ENCODE measurements at regions not wholly inside any gene's neighbourhood (a gene's known extent, or its start where the extent isn't known, plus 50 kb on each side); places are given as distances from the start of the nearest gene placed in this dataset.

DNA sequence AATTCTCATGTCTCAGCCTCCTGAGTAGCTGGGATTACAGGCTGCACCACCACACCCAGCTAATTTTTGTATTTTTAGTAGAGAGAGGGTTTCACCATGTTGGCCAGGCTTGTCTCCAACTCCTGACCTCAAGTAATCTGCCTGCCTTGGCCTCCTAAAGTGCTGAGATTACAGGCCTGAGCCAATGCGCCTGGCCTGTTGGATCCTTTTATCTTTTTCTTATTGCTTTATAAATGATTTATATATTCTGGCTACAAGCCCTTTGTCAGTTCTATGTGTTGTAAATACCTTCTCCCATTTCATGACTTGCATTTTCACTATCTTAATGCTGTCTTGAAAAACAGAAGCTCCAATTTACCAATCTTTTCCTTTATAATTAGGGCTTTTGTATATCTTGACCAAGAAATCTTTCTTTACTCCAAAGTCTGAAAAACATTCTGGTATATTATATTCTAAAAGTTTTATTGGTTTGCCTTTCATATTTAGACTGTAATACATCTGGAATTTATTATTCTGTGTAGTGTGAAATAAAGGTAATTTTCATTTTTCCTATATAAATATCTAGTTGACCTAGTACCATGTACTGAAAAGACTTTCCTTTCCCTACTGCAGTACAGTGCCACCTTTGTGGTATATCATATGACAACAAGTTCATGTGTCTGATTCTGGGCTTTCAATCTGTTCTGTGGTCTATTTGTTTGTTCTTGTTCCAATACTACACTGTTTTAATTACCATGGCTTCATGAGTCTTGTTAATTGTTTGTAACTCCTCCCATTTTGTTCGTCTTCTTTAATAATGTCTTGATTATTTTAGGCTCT is 52.9 kb upstream of the RNU6-1 start:
- no peak for DNase-seq (ENCODE audit: low spot score)

DNA sequence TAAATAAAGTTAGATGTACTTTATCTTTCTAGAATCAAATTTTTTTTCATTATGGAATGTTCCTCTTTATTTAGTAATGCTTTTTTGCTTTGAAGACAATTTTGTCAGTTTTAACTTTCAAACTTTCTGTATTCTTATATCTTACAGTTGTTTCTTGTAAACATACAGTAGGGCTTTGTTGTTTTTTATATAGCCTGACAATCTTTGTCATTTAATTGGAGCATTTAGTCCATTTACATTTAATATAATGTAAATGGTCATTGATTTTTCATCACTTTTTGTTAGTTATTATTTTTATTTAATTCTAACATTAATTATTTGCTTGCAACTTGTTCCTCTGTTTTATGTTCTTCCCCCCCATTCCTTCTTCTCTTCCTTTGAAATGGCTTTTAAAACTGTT is 55.4 kb upstream of the RNU6-1 start:
- no peak for DNase-seq (ENCODE audit: low spot score)

DNA sequence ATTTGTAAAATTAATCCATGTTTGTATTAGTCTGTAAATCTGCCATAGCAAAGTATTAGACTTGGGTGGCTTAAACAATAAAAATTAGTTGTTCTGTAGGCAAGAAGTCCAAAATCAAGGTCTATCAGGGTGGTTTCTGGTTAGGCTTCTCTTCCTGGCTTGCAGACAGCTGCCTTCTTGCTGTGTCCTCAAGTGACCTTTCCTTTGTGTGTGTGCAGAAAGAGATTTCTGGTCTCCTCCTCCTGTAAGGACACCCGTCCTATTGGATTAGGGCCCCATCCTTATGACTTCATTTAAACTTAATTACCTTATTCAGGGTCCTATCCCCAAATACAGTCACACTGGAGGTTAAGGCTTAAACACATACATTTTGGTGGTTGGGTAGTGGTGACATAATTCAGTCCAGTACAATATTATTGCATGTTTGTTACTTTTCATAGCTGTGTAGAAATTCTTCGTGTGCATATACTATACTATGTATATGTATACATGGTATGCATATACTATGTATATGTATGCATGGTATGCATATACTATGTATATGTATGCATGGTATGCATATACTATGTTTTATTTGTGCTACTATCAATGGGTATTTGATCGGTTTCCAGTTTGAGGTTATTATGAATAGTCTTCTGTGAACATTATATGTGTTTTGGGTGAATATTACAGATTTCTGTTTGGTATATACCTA is 57.9 kb upstream of the RNU6-1 start:
- no peak for DNase-seq (ENCODE audit: low spot score)

DNA sequence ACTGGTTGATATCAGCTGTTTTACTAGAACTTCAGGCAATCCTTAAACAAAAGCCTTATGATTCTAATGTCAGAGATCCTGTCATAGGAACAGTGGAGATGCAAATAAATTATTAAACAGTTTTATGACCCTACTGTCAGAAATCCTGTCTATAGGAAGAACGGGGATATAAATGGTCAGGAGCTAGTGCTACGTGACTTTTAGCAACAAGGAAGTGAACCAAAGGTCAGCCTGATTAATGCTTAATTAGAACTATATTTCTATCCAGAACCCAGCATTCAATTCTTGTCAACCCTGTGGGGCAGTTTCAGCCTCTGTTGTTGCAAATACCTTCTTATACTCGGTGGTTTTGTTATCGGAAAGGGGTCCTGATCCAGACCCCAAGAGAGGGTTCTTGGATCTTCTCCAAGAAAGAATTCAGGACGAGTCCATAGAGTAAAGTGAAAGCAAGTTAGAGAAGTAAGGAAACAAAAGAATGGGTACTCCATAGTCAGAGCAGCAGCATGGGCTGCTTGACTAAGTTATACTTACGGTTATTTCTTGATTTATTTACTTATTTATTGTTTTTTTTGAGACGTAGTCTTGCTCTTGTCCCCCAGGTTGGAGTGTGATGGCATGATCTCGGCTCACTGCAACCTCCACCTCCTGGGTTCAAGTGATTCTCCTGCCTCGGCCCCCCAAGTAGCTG is 59.9 kb upstream of the RNU6-1 start:
- no peak for DNase-seq (ENCODE audit: low spot score)

DNA sequence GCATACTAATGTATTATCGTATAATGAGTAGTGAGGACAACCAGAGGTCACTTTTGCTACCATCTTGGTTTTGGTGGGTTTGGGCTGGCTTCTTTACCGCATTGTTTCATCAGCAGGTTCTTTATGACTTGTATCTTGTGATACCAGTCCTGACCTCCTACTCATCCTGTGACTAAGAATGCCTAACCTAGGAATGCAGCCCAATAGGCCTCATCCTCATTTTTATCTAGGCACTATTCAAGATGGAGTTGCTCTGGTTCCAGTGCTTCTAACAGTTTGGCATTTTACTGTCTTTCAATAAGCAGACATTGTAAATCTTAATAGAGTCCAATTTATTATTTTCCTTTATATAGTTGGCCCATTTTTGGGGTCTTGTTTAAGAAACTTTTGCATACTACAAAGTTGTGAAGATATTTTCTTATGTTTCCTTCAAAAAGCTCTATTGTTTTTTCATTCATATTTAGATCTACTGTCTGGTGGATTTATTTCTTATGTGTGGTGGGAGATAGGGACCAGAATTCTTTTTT is 60.8 kb upstream of the RNU6-1 start:
- no peak for DNase-seq (ENCODE audit: low spot score)

DNA sequence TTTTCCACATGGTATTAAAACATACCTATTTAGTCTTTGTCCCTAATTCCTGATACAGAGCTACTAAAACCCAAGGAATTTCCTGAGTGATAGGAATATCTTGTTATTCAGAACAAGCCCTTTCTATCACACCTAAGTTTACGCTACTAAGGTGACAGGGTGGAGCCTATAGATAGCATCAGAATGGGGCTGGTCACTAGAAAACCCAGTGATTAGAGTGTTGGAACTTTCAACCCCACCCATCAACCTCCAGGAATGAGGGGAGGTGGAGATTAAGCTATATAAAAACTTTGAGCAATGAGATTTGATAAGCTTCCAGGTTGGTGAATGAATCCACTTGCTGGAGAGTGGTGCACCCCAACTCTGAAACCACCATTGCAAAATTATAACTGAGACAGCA is 62.1 kb upstream of the RNU6-1 start:
- no peak for DNase-seq (ENCODE audit: low spot score)

DNA sequence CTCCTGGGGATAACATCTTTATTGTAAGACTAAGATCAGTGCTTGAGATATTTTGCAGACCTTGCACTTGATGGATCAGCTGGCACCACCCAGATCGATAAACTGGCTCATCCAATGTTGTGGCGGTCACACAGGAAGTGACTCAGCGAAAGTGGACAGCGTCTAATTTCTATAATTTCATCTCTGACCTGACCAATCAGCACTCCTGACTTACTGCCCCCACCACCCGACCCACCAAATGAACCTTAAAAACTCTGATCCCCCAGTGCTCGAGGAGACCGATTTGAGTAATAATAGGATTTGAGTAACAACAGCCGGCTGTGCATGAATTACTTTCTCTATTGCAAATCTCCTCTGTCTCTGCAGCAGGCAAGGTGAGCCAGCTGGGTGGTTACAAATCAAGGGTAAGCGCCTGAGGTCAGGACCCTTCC is 62.7 kb upstream of the RNU6-1 start:
- DNase-seq (ENCODE audit: low spot score) = peak; percentile 29

DNA sequence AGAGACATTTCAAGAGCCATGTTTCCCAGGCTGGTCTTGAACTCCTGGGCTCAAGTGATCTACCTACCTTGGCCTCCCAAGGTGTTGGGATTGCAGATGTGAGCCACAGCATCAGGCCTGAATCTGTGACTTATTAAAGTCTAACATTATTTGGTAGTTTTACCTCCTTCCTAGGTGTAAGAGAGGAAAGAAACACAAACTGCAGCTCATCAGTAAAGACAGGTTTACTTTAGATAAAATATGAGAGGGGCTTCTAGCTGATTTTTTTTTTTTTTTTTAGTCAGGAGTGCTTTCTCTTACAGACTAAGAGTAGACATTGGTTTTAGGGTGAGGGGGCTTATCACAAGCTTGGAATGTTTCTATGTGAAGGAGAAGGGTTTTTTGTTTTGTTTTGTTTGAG is 63.9 kb upstream of the RNU6-1 start:
- DNase-seq (ENCODE audit: low spot score) = no peak

DNA sequence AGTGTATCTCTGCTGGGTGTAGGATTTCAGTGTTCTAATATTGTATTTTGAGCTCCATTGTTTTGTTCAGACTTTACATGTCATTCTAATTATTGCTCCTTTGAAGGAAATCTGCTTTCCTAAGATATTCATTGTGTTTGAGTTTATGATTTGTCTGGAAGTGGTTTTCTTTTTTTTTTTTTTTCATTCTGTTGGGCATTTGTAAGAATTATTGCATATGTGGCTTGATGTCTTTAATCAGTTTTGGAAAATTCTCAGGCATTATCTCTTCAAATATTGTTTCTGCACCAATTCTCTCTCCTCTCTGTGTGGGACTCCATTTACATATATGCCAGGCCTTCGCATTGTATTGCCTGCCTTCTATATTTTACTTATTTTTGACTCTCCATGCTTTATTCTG is 65.8 kb upstream of the RNU6-1 start:
- DNase-seq (ENCODE audit: low spot score) = no peak

DNA sequence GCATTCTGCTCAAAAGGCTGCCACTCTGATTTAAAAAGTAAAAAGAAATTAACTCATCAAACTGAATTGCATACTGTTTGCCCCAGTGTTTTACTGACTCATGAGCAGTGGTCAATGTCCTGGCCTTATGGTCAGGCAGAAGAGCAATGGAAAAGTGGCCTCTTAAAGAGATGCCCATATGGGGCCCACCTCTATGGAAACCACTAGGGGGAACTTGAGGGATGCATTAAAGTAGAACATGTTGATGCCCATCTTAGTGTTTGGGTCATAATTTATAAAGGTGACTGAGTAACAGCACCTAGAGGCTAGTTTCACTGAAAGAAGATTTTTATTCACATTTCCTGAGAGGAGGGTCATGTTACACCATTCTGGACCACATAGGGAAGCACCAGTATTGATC is 66.5 kb upstream of the RNU6-1 start:
- DNase-seq (ENCODE audit: low spot score) = no peak

DNA sequence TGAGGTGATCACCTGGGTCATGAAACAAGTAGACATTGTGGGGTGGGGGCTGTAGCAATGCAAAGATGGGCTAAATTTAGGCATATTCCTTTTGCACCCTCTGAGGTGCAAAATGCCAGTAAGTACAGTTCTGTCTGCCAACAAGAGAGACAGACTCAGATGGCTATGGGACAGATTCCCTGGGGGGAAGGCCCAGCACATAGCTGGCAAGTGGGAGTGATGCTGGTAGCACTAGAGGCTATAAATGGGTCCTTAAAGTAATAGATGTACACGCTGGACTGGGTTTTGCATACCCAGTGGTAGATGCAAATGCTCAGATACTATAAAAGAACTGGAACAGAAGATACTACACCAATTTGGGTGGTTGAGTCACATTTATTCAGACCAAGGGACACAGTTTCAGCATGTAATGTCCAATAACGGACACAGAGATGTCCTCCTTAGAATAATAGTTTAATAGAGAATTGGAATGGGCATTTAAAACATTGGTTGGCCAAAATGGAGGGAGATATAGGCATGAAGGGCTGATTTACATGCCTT is 67.4 kb upstream of the RNU6-1 start:
- no peak for DNase-seq (ENCODE audit: low spot score)

DNA sequence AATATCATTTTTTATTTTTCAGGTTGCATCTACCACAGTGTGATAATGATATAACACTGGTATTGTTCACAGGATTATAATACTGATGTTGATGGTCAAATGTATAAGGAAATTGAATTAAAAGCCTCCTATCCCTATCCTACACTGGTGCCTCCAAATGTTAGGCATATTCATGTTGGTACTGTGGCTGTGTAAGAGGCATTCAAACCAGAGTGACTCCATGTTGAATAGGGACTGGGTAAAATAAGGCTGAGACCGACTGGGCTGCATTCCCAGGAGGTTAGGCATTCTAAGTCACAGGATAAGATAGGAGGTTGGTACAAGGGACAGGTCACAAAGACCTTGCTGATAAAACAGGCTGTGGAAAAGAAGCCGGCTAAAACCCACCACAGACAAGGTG is 68.9 kb upstream of the RNU6-1 start:
- no peak for DNase-seq (ENCODE audit: low spot score)

DNA sequence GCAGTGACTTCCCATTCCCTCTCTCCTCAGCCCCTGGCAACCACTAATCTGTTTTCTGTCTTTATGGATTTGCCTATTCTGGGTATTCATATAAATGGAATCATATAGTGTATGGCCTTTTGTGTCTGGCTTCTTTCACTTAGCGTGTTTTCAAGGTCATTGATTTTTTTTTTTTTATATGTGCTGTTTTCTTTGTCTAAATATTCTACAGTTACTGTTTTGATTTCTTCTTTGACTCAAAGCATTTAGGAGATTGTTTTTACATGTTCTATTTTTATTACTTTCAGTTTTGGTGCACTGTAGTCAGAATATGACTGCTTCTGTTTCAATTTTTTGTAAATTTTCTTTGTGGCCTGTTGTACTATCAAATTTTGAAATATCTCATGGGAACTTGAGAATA is 71.9 kb upstream of the RNU6-1 start:
- no peak for DNase-seq (ENCODE audit: low spot score)

DNA sequence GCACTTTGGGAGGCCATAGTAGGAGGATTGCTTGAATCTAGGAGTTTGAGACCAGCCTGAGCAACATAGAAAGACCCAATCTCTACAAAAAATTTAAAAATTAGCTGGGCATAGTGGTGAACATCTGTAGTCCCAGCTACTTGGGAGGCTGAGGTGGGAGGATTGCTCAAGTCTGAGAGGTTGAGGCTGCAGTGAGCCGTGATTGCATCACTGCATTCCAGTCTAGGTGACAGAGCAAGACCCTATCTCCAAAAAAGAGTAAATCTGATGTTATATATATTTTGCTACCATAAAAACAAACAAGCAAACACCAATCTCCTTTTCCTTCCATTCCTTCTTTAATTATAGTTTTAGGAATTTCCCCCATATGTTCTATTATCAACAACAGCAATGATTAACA is 74.2 kb upstream of the RNU6-1 start:
- DNase-seq (ENCODE audit: low spot score) = no peak

DNA sequence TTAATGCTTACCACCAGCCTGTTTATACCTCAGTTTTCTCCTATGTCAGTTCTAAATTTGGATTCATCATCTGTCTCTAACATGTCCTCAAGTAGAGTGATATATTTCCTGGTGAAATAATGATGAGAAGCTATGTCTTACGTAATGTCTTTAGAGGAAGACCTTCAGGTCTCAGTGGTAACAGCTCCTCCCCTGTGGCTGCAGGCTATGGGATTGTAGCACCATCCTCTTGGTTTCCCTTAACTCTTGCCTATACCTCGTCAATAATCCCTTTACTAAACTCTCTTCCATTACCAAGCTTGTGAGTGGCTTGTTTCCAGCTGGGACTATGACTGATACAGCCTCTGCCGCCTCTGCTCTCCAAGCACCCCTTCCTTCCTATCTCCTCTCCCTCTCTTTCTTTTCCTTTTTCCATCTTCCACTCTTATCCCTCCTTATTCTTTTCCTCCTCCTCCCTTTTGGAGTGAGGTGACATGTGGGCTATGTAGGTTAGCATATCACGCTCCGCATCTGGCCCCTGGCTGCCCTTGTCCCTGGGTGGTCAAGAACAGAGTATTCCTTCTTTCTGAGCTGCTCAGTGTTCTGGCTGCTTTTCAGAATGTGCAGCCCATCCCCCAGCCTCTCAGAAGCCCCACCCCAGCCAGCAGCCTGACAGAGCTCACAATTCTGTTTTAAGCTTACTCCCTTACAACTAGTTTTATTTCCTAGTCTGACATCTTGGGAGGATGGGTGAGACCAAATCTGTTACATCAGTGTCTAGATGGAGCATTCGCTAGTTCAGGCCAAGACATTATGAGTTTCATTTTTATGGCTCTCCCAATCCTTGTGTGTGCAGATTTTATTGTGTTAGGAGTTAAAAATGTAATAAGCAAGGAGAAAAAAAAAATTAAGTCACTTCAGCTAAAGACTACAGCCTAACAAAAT is 75.0 kb upstream of the RNU6-1 start:
- DNase-seq (ENCODE audit: low spot score) = peak; percentile 72

DNA sequence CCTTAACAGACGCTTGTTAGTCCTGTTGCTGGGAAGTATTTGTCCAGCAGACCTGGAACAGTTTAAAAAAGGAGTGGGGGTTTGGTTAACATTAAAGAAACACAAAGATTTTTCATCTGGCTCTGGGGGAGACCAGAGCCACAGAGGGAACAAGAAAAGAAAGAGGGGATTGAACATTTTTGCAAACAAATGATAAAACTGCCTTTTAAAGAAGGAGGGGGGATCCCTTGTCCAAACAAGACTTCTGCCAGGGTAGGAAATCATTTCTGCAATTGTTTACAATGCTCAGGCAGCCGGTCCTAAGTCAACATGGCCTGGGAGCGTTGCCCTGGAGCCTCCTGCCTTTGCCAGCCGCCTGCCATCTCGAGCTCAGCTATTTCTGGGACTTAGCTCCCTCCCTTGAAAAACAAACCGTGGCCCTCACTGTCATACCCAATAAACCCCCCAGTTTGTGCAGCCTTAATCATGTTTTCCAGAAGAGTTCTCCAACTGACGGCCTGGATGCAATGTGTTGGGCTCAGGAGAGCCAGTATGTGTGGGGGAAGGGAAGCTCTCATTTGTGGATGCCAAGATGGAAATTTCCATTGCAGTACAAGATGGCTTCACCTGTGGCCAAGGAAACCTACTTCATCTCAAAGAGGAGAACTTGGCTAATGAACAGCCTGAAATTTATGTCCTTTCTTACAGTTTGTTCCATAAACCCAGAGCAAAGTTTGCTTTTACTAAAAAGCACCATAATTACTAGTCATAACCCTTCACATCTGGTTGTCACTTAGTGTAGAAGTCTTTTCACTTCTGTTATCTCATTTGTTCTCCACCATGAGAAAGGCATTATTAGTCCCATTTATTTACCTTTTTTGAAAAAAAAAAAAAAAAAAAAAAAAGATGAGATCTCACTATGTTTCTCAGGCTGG is 75.9 kb upstream of the RNU6-1 start:
- peak; percentile 84 for DNase-seq (ENCODE audit: low spot score)

DNA sequence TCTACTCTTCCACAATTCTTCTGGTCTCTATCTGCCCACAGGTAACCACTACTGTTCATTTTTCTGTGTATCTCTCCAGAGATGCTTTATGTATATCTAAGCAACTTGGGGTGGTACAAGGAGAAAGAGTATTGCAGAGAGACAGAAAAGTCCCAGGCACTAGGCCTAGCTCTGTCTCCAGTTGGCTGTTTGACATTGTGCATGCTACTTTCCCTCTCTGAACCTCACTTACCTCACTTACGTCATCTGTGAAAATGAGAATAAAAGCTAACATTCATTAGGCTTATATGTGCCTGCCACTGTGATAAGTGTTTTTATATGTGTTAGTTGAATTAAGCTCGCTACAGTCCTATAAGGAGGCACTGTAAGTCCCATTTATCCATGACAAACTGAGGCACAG is 76.7 kb upstream of the RNU6-1 start:
- no peak for DNase-seq (ENCODE audit: low spot score)

DNA sequence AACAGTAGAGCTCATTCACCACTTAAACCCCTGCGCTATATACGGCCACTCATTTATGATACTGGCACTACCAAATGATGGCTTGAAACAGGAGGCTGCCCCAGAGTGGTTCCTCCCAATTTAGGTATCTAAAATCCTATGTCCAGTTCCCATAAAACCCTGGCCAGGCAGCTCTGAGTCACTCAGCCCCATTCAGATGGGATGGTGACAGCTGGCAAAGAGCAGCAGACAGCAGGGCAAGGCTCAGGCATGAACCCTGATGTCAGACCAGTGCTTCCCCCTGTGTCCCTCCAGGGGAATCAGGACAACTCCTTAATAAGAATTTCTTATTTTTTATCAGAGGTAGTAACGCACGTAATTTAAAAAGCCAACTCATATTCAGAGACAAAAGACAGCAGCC is 77.2 kb upstream of the RNU6-1 start:
- no peak for DNase-seq (ENCODE audit: low spot score)

DNA sequence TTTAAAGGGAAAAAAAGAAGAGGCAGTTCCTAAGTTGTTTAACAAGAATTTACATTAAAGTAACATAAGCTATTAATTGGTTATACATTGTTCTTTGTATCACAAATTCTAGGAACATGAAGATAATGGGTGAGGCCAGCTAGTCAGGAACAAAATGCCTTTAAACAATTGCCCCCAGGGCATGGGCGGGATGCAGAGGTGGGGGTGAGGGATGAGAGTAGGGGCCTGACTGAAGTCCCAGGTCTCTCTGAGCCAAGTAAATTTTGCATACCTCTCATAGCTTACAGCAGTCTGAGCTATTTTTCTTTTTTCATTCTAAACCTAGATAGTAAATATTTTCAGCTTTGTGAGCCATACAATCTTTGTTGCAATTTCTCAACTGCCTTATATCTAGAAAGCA is 77.8 kb upstream of the RNU6-1 start:
- DNase-seq (ENCODE audit: low spot score) = no peak

DNA sequence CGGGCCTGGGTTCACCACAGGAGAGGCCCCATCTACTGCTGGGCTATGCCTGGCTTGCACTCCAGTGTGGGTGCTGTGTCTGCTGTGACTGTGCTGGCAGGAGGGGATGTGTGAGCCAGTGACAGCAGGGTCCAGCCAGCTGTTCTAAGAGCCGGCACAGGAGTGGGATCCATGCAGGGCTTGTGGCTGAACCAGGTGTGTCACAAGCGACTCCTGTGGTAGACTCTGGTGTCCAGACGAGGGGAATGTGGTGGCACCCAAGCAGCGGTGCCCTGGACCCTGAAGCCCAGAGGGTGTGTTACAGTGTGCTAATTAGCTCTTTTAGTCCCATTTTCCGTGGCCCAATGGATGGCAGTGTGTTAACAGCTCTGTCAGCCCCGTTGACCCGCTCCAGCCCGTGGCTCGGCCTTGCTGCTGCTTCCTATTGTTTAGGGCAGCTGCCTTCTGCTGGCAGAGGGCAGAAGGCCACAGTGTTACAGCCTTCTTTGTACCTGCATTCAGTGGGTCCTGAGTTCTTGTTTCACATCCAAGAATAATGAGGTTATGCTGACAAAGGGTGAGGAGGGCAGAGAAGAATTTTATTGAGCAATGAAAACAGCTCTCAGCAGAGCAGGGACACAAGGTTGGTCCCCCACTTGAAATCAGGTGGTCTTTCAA is 78.5 kb upstream of the RNU6-1 start:
- DNase-seq (ENCODE audit: low spot score) = no peak

Data from mucosa of gallbladder (tissue), 1 donor.